HCT116 (cell line): ENCODE measurements at regions not wholly inside any gene's neighbourhood (a gene's known extent, or its start where the extent isn't known, plus 50 kb on each side); places are given as distances from the start of the nearest gene placed in this dataset.

ENCODE experiments used
- CEBPB ChIP-seq: IDR thresholded peaks from 2 replicates; pipeline ENCODE4 v1.6.1; 2012; ENCODE audit warnings: low read depth
- CTCF ChIP-seq, 3 experiments: fragments of 200-600 bp in 1 of 3; sonication (generic) in 1 of 3; IDR thresholded peaks in 2 of 3; conservative IDR thresholded peaks in 1 of 3; 2 replicates each; pipeline ENCODE4 v1.5.1; 2012 to 2017; ENCODE audit warnings: low read depth in 2 of 3, low read length in 2 of 3, antibody characterized with exemption in 1 of 3, borderline replicate concordance in 1 of 3, control low read depth in 1 of 3, mild to moderate bottlenecking in 1 of 3, mixed read lengths in 1 of 3, mixed run types in 1 of 3, moderate library complexity in 1 of 3; ENCODE audit not compliant: insufficient read depth in 1 of 3
- EGR1 ChIP-seq: IDR thresholded peaks from 2 replicates; pipeline ENCODE4 v1.6.1; 2012; ENCODE audit warnings: low read depth
- EZH2 ChIP-seq: fragments of 200-600 bp; sonication (generic); IDR thresholded peaks from 2 replicates; pipeline ENCODE4 v1.6.1; 2017; ENCODE audit warnings: antibody characterized with exemption, mixed run types
- MAX ChIP-seq: IDR thresholded peaks from 2 replicates; pipeline ENCODE4 v1.6.1; 2012
- POLR2A ChIP-seq: IDR thresholded peaks from 2 replicates; pipeline ENCODE4 v1.7.0; 2011; ENCODE audit warnings: borderline replicate concordance; ENCODE audit not compliant: insufficient read depth, insufficient read length; ENCODE audit errors: extremely low read depth
- RAD21 ChIP-seq: IDR thresholded peaks from 2 replicates; pipeline ENCODE4 v1.6.1; 2012; ENCODE audit warnings: low read depth, mild to moderate bottlenecking
- SIN3A ChIP-seq: IDR thresholded peaks from 2 replicates; pipeline ENCODE4 v1.6.1; 2012; ENCODE audit warnings: low read depth
- SP1 ChIP-seq: IDR thresholded peaks from 2 replicates; pipeline ENCODE4 v1.6.1; 2012; ENCODE audit warnings: low read depth
- TF ChIP-seq, protein P1 (sequence below): IDR thresholded peaks from 2 replicates; pipeline ENCODE4 v1.6.1; 2011; ENCODE audit warnings: mild to moderate bottlenecking, low read length, moderate library complexity; ENCODE audit not compliant: insufficient replicate concordance; ENCODE audit errors: extremely low read depth

GRCh38 chr6:6867404-6867799, 240.4 kb upstream of the RREB1 start:
- TF ChIP-seq EZH2 (no peak), RAD21 (no peak), CTCF (IDR thresholded peaks at IDR 0.05 in 2 of 3, conservative IDR thresholded peaks at IDR 0.05 in 1 of 3; ENCODE audit: borderline replicate concordance in 1 of 3, insufficient read depth in 1 of 3, low read depth in 2 of 3, low read length in 2 of 3) (no peak), CEBPB (no peak), EGR1 (no peak), SP1 (no peak), SIN3A (no peak), POLR2A (no peak), MAX (no peak)
- TF ChIP-seq, protein P1, sequence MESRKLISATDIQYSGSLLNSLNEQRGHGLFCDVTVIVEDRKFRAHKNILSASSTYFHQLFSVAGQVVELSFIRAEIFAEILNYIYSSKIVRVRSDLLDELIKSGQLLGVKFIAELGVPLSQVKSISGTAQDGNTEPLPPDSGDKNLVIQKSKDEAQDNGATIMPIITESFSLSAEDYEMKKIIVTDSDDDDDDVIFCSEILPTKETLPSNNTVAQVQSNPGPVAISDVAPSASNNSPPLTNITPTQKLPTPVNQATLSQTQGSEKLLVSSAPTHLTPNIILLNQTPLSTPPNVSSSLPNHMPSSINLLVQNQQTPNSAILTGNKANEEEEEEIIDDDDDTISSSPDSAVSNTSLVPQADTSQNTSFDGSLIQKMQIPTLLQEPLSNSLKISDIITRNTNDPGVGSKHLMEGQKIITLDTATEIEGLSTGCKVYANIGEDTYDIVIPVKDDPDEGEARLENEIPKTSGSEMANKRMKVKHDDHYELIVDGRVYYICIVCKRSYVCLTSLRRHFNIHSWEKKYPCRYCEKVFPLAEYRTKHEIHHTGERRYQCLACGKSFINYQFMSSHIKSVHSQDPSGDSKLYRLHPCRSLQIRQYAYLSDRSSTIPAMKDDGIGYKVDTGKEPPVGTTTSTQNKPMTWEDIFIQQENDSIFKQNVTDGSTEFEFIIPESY, result no peak
